NCI-H187 treated with DMSO at 0.1 percent for 48 hours (cell line): ENCODE measurements at regions not wholly inside any gene's neighbourhood (a gene's known extent, or its start where the extent isn't known, plus 50 kb on each side); places are given as distances from the start of the nearest gene placed in this dataset.

Experiments used
- DNase-seq: peaks from one replicate; lab custom pipeline; 2025; lab: John Stamatoyannopoulos, UW

DNA sequence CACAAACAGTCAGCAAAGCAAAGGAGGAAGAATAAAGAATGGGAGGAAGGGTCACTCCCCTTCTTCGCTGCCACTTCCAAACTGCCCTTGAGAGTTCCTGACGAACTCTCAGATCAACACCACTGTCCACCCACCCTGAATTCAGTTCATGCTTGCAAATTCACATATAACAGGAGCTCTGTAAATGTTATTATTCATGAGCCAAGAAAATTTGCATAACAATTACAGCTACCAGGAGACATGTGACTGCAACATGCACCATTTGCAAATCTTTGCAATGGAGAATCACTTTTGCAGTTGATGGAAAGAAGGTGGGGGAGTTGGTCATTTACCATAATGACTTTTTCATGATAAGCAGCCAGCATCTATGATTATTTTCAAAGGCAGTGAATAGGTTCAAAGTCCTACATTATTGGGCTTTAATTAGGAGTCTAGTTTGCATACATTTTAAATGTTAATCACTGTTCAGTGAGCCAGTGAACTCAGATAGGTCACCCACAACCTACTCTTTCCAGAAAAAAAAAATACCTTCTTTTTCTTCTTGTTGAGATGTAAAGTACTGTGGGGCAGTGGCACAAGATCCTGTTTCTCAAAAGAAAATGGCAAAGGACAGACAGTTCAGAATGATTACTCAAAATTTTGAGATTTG lies 149.7 kb downstream of the CAAP1 start:
- DNase-seq = no peak

GRCh38 chr9:26735160-26735559 lies 157.4 kb downstream of the CAAP1 start:
- DNase-seq = no peak

DNA sequence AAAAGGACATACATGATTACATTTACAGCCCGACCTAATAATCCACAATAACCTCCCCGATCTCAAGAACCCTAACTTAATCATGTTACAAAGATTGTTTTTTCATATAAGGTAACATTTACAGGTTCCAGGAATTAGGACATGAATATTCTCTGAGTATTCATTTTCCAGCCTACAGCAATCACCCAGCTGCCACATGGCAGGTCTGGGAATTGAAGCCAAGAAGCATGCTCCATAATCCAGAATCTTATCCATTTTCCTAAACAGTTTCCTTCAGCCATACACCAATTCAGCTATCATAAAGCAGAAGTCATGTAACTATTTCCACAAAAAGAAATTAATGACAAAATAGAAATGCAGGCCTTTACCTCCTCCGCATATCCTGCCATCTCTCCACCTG lies 163.4 kb downstream of the CAAP1 start:
- DNase-seq = no peak

DNA sequence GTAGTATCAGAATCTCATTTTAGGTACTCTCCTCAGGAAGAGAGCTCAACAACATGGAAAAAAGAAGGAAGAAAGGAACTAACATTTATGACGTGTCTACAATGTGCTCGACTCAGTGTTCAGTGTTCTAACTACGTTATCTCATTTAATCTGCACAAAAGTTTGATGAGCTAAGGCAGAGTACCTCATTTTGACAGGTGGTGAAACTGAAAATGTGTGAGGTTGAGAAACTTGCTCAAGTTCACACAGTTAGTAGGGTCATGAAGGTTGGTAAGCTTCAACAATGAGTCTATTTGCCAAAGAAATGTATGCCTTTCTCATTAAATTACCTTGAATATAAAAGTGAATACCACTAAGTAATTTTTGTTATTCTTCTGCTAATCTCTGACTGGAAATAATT lies 165.1 kb downstream of the CAAP1 start:
- DNase-seq = no peak

GRCh38 chr9:26725573-26725972 lies 167.0 kb downstream of the CAAP1 start:
- DNase-seq = no peak

GRCh38 chr9:26723486-26723885 lies 169.1 kb downstream of the CAAP1 start:
- DNase-seq = no peak

DNA sequence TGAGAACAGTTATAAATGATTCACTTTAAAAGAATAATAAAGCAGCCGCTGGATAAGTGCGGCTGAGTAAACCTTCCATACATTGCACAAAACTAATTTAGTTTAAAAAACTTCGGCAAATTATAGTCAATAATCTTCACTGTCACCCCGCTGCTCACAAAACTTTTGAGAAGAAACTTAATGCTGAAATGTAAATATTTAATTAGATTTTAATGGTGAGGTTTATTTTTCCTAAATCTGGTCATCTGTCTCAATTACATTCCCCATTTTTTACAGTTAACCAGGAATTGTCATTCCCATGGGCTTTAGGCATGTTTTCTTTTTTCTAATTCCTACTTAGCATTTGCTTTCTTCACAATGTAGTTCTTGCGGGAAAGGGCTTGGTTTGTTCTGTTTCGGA lies 169.8 kb downstream of the CAAP1 start:
- DNase-seq = no peak

DNA sequence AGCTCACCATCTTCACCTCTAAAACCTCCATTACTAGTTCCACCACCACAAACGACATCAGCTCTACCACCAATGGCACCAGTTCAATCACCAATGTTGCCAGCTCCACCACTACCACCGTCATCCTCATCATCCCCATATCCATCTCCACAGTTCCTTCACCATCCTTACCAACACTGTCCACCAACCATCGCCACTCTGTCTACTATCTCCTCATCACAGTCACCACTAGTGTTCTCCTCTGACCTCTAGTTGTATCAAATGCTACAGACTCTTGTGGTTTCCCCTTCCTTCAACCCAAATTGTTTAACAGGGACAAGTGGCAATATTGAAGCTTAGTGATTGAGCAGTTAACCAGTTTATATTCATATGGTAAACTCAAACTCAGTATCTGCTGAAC lies 182.6 kb downstream of the CAAP1 start:
- DNase-seq = no peak

DNA sequence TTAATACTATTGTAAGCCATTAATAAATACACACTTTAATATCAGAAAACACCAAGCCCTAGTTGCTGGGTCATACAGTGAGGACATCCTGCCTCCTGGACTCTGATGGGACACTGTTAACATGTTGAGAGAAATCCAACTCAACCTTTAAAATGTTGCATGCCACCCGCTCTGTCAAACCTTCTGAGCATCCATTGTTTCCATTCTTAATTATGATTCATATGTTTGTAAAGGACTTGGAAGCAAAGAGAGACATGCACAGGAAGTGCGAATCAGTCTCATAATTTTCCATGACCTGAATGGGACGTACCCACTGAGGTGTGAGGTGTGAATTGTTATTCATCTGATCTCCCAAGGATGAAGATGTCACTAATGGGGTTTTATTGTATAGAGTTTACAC lies 186.4 kb downstream of the CAAP1 start:
- DNase-seq = no peak

- DNase-seq = no peak
These were observed 197.3 kb downstream of the CAAP1 start for GRCh38 chr9:26695298-26695622.

DNA sequence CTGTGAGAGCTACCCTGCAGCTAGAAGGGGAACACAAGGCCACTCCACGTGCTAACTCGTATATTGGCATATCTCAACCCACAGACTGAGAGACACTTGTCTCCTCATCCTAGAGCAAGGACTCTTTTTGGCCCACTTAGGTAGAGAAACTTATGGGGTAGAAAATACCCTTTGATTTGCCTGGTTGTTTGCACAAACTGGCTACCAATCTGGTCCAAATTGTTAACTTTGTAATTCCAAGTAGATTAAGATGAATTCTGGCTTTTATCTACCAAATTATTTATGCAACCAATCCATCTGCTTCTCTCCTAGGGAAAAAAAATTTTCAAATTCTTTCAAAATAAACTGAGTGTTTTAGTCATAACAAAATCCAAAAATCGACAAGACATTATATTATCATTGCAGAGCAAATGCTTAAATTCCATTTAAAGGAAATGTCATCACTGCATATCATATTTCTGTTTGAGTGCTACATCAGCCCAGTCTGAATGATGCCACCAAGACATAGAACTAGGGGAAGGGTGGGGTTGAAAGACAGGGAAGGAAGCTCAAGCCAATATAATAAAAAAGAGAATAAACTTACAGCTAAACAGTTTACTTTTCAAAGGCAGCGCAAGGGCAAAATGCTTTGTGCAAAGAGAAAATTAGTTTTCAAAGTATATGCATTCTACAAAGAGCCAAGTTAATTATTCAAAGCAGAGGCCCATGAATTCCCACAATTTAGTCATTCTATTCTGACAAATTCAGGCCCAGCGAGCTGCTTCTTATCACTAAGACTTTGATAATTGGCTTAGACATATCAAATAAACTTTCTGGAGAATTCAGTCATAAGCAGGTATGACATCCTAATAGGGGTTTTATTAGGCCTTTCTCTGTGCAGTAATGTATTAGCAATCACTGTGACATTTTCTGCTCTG lies 198.0 kb downstream of the CAAP1 start:
- no peak for DNase-seq

DNA sequence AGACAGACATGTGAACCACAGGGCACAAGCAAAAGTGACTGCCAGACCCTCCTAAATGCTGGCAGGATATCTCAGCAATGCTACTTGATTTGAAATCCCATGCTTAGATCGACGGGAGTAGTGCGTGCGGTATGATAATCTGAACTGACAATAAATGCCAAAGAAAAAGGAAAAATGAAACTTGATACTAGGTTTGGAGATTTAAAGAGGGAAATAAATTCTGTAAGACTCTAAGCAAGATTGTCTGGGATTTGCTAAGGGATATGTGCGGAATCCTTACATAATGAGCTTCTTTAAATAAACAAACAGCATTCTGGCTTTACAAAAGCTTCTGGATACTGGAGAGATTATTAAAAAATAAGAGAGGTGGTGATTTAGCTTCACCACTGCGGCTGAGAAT lies 203.6 kb downstream of the CAAP1 start:
- no peak for DNase-seq

DNA sequence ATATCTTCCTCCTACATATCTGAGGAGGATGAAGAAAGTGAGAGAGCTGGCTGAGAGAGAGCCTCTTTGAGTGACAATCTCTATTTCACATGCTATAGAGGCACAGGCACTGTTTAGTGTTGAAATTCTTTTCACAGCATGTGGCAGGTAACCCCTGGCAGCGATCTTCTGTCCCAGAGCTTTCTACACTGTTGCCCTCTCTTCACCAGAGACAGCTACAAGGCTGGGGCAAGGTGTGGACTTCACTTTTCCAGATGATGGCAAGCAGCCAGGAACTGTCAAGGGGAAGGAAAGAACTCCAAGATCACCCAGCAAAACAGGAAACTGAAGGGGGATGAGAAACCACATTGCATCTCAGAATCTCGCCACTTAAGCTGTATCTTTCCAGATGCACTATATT lies 205.2 kb downstream of the CAAP1 start:
- no peak for DNase-seq

DNA sequence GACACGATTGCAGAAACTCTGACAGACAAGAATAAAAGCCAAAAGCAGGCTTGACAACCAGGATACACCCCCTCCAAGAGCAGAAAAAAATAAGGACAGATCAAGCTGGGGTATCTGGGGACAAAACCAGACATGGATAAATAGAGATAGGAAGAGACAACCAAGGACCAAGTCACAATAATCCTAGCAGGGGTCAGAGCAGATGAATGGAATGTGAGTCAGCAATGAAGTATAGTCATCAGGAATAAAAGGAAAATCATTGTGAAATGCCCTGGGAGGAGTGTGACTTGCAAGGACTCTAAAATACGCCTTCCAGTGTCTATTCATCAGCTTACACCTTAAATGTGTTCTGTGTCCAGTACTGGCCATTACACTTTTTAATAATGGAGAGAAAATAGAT lies 206.8 kb downstream of the CAAP1 start:
- no peak for DNase-seq

DNA sequence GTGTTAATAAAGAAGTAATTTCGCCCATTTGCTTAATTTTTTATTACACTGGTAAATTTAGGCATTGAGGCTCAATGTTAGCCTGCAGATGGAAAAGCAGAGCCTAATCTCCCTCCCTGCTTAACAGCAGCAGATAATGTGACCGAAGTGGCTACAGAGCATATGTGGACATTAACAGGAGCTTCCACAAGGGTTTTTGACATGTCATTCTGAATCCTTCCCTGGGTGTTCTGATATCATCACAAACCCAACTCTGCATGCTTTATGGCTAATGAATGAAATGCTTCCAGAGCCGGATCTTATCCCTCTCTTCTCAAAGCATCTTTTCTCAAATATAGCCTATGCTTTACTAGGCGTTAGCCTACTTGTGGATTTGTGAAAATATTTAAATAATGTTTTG lies 208.6 kb downstream of the CAAP1 start:
- DNase-seq = no peak

- no peak for DNase-seq
These were observed 209.7 kb downstream of the CAAP1 start for GRCh38 chr9:26682796-26683496.

DNA sequence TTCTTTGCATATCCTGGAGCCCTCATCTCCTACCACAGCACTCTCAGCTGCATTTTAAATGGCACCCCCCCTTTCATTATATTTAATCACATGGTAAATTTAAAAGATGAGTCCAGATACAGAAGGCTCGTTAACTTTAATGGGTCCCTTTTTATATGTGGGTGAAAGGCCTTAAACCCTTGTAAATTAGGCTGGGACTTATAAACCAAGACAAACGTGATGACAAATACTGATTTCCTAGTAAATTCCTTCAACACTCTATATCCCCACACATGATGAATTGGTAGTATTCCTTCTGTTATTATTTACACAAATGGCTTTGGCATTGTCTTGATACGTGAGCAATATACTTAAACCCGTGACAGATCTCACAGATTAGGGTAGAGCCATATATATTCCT lies 210.6 kb downstream of the CAAP1 start:
- no peak for DNase-seq

GRCh38 chr9:26677965-26678706 lies 214.5 kb downstream of the CAAP1 start:
- DNase-seq = no peak

DNA sequence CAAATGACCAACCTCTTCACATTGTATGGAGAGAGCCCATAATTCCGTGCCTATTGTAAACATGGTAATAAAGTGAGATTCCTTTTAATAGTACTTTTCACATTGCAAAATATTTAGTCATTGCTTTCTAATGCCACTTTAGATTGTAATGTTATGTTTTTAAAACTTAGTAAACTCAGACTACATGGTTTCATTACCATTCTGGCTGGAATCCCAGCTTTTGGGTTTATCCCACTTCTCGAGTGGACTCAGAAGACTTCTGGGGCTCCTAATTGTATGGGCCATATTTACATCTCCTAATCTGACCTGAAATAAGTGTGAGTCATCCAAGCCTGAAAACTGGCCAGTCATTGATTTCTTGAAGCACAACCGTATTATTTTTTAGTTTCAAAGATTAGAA lies 217.6 kb downstream of the CAAP1 start:
- no peak for DNase-seq

GRCh38 chr9:26673261-26673660 lies 219.3 kb downstream of the CAAP1 start:
- no peak for DNase-seq

- DNase-seq = no peak
These were observed 222.6 kb downstream of the CAAP1 start for GRCh38 chr9:26669701-26670670.
